ENCODE measurements at regions not wholly inside any gene's neighbourhood (a gene's known extent, or its start where the extent isn't known, plus 50 kb on each side); places are given as distances from the start of the nearest gene placed in this dataset.
"Not testable (repeated sequence)": the region's sequence is repeated elsewhere in the genome, so short reads cannot be mapped to it uniquely, and the experiment has no call there.

- H3K4me1 Mint-ChIP-seq (ENCODE audit: low read depth in 2 of 2): peaks cover 4 to 5% of the 10 kb centered on the region in 2 donors
- H3K36me3 Mint-ChIP-seq (ENCODE audit: insufficient read depth): no peaks in the 10 kb centered on the region
- peak overlapping the region in 1 of 2 donors; percentile 73 for H3K27ac Mint-ChIP-seq
- DNase-seq: no peak
- no peak overlapping the region for H3K4me3 Mint-ChIP-seq
- peaks cover 26 to 32% of the 10 kb centered on the region in 2 donors for H3K27me3 Mint-ChIP-seq
- no peak for ATAC-seq (replicated peaks)
- peaks cover 0 to 1% of the 10 kb centered on the region in 2 donors for H3K9me3 Mint-ChIP-seq
Observed at GRCh38 chr4:3615386-3616286, 83.4 kb upstream of the LRPAP1 start.

DNA sequence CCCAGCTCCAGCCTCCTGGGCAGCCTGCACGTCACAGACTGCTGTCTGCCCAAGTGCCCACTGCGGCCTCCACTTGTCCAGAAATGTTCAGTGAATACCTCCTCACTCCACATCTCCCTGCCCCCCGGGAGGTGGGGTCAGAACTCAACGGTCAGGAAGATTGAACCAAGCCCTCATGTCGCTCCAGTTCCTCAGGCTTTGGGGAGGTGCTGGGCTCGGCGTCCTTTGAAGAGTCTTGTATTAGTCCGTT, 82.4 kb upstream of the LRPAP1 start:
- Mint-ChIP-seq H3K4me3 (no peak overlapping the region), H3K4me1 (ENCODE audit: low read depth in 2 of 2) (no peaks in the 10 kb centered on the region), H3K9me3 (peaks cover 0 to 5% of the 10 kb centered on the region in 2 donors), H3K36me3 (ENCODE audit: insufficient read depth) (no peaks in the 10 kb centered on the region), H3K27ac (no peak overlapping the region), H3K27me3 (peaks cover 24 to 26% of the 10 kb centered on the region in 2 donors)
- DNase-seq (no peak), ATAC-seq (replicated peaks) (no peak)

DNA sequence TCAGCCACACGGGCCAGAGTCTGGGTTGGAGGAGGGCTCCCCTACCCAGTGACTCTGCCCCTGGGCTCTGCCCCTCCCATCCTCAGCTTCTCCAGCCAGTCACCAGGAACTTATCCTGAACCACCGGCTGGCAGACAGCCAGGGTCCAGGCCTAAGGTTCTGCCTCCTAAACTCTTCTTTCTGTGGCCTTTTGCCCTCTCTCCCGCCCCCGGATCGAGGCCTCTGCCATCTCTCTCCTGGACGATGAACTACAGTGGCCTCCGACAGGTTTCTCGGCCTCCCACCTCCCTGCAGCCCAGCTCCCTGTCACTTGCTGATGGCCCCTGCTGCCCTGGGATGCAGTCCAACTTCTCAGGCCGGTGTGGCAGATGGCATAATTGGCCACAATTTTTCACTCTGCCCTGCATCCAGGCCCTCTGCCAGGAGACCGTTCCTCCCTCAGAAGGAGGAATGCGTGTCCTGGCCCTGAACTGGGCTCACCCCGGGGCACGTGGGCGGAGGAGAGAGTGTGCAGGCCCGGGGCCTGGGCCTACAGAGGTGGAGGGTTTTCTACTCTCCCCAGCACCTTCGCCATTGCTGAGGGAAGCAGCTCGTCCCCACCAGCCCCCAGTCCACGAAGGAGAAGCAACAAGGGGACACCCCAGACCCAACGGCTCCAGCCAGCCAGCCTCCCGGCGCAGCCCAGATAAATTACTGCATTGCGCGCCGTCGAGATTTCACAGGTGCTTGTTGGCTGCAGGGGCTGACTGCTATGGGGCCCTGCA, 81.9 kb upstream of the LRPAP1 start:
- ATAC-seq (replicated peaks) (no peak), DNase-seq (no peak)
- Mint-ChIP-seq H3K9me3 (peaks cover 0 to 5% of the 10 kb centered on the region in 2 donors), H3K27me3 (peaks cover 19 to 24% of the 10 kb centered on the region in 2 donors), H3K27ac (no peak overlapping the region), H3K4me1 (ENCODE audit: low read depth in 2 of 2) (no peaks in the 10 kb centered on the region), H3K4me3 (no peak overlapping the region), H3K36me3 (ENCODE audit: insufficient read depth) (no peaks in the 10 kb centered on the region)

- Mint-ChIP-seq H3K27ac (no peak overlapping the region), H3K9me3 (peaks cover 0 to 5% of the 10 kb centered on the region in 2 donors), H3K4me1 (ENCODE audit: low read depth in 2 of 2) (no peaks in the 10 kb centered on the region), H3K4me3 (no peak overlapping the region), H3K27me3 (peaks cover 11 to 16% of the 10 kb centered on the region in 2 donors), H3K36me3 (ENCODE audit: insufficient read depth) (no peaks in the 10 kb centered on the region)
- ATAC-seq (replicated peaks): no peak
- DNase-seq: no peak
Observed at GRCh38 chr4:3612934-3613333, 80.7 kb upstream of the LRPAP1 start.

DNA sequence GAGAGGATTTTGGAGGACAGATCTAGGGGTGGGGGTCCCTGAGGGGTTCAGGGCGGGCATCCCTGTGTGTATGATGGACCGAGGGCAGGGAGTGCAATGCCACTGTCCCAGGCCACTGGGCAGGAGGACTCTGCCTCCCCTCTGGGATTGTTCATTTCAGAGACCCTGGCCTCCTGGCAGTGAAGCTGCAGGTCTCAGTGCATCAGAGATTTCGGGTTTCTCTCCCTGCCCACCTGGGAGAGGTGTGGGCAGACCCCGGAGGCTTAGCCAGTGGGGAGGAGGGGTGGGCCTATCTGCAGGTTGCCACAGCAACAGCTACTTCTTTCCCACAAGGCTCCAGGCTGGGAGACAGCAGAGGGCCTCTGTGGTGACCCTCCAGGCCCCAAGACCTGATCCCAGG, 80.1 kb upstream of the LRPAP1 start:
- ATAC-seq (replicated peaks): no peak
- no peaks in the 10 kb centered on the region for H3K36me3 Mint-ChIP-seq (ENCODE audit: insufficient read depth)
- DNase-seq: no peak
- H3K27ac Mint-ChIP-seq: no peak overlapping the region
- no peak overlapping the region for H3K4me3 Mint-ChIP-seq
- H3K9me3 Mint-ChIP-seq: peaks cover 0 to 5% of the 10 kb centered on the region in 2 donors
- H3K27me3 Mint-ChIP-seq: peaks cover 11 to 17% of the 10 kb centered on the region in 2 donors
- H3K4me1 Mint-ChIP-seq (ENCODE audit: low read depth in 2 of 2): no peaks in the 10 kb centered on the region

GRCh38 chr4:3611778-3612177, 79.6 kb upstream of the LRPAP1 start:
- H3K9me3 Mint-ChIP-seq: peaks cover 0 to 5% of the 10 kb centered on the region in 2 donors
- DNase-seq (no peak), ATAC-seq (replicated peaks) (no peak)
- H3K27me3 Mint-ChIP-seq: peaks cover 11 to 17% of the 10 kb centered on the region in 2 donors
- H3K36me3 Mint-ChIP-seq (ENCODE audit: insufficient read depth): no peaks in the 10 kb centered on the region
- H3K27ac Mint-ChIP-seq: no peak overlapping the region
- H3K4me3 Mint-ChIP-seq: no peak overlapping the region
- no peaks in the 10 kb centered on the region for H3K4me1 Mint-ChIP-seq (ENCODE audit: low read depth in 2 of 2)

GRCh38 chr4:3610851-3611250, 78.6 kb upstream of the LRPAP1 start:
- H3K36me3 Mint-ChIP-seq (ENCODE audit: insufficient read depth); ATAC-seq (replicated peaks); H3K27ac Mint-ChIP-seq; H3K4me3 Mint-ChIP-seq; H3K4me1 Mint-ChIP-seq (ENCODE audit: low read depth in 2 of 2); H3K9me3 Mint-ChIP-seq; DNase-seq: not testable (repeated sequence)
- peaks cover 11% of the 10 kb centered on the region in 2 donors for H3K27me3 Mint-ChIP-seq

- peaks cover 11% of the 10 kb centered on the region in 2 donors for H3K27me3 Mint-ChIP-seq
- not testable (repeated sequence) for H3K4me1 Mint-ChIP-seq (ENCODE audit: low read depth in 2 of 2); H3K36me3 Mint-ChIP-seq (ENCODE audit: insufficient read depth); H3K4me3 Mint-ChIP-seq; DNase-seq; H3K27ac Mint-ChIP-seq; ATAC-seq (replicated peaks); H3K9me3 Mint-ChIP-seq
Observed at GRCh38 chr4:3609905-3610304, 77.7 kb upstream of the LRPAP1 start.

GRCh38 chr4:3607690-3608552, 75.7 kb upstream of the LRPAP1 start:
- Mint-ChIP-seq H3K9me3 (peaks cover 0 to 5% of the 10 kb centered on the region in 2 donors), H3K4me3 (no peak overlapping the region), H3K27me3 (peaks cover 11% of the 10 kb centered on the region in 2 donors), H3K36me3 (ENCODE audit: insufficient read depth) (no peaks in the 10 kb centered on the region), H3K4me1 (ENCODE audit: low read depth in 2 of 2) (no peaks in the 10 kb centered on the region), H3K27ac (no peak overlapping the region)
- no peak for ATAC-seq (replicated peaks)
- no peak for DNase-seq

GRCh38 chr4:3606850-3607249, 74.6 kb upstream of the LRPAP1 start:
- DNase-seq; H3K36me3 Mint-ChIP-seq (ENCODE audit: insufficient read depth); H3K4me1 Mint-ChIP-seq (ENCODE audit: low read depth in 2 of 2); ATAC-seq (replicated peaks); H3K4me3 Mint-ChIP-seq; H3K27ac Mint-ChIP-seq; H3K9me3 Mint-ChIP-seq: not testable (repeated sequence)
- H3K27me3 Mint-ChIP-seq: peaks cover 11 to 20% of the 10 kb centered on the region in 2 donors

- not testable (repeated sequence) for DNase-seq; H3K9me3 Mint-ChIP-seq; H3K4me3 Mint-ChIP-seq; H3K36me3 Mint-ChIP-seq (ENCODE audit: insufficient read depth); H3K27ac Mint-ChIP-seq; H3K4me1 Mint-ChIP-seq (ENCODE audit: low read depth in 2 of 2); ATAC-seq (replicated peaks)
- peaks cover 11 to 20% of the 10 kb centered on the region in 2 donors for H3K27me3 Mint-ChIP-seq
Observed at GRCh38 chr4:3606271-3606670, 74.0 kb upstream of the LRPAP1 start.

- Mint-ChIP-seq H3K36me3 (ENCODE audit: insufficient read depth) (no peaks in the 10 kb centered on the region), H3K9me3 (peaks cover 0 to 3% of the 10 kb centered on the region in 2 donors), H3K27me3 (peaks cover 11 to 20% of the 10 kb centered on the region in 2 donors), H3K4me3 (no peak overlapping the region), H3K27ac (no peak overlapping the region), H3K4me1 (ENCODE audit: low read depth in 2 of 2) (no peaks in the 10 kb centered on the region)
- ATAC-seq (replicated peaks) (no peak), DNase-seq (no peak)
Observed at GRCh38 chr4:3605491-3605890, 73.3 kb upstream of the LRPAP1 start.

DNA sequence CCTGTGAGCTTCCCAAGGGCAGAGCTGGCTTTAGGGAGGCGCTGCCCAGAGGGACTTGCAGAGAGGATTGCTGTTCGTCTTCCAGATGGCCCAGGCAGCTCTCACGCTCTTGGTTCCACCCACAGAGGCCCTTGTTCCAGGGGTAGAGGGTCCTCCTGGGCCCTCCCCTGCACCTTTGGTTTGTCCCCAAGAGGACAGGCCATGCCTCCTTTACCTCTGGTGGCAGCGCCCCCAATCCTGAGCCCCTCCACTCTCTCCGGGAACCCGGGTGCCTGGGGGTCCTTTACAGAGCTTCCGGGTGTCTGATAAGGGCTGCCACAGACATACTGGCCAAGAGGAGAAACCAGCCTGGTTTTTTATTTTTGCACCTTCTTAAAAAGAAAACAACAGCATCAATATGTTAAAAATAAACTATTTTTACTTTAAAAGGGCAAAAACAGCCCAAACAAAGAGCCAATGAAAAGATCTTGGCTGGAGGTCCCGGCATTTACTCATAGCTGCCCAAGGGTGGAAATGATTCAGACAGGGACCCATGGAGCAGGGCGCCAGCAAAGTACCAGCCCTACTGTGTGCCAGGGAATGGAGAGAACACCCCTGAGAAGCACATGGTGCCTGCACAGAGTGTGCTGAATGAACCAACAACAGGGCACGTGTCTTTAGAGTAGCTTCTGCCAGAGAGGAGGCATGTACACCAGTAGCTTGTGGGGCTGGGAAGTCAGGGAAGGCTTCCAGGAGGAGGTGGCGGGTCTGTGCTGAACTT, 70.8 kb upstream of the LRPAP1 start:
- H3K4me1 Mint-ChIP-seq (ENCODE audit: low read depth in 2 of 2); H3K4me3 Mint-ChIP-seq; DNase-seq: not testable (repeated sequence)

More for the DNA sequence above, 70.8 kb upstream of the LRPAP1 start:
- H3K27ac Mint-ChIP-seq; ATAC-seq (replicated peaks); H3K36me3 Mint-ChIP-seq (ENCODE audit: insufficient read depth); H3K9me3 Mint-ChIP-seq: not testable (repeated sequence)
- peaks cover 8 to 17% of the 10 kb centered on the region in 2 donors for H3K27me3 Mint-ChIP-seq
